ENCODE measurements at regions not wholly inside any gene's neighbourhood (a gene's known extent, or its start where the extent isn't known, plus 50 kb on each side); places are given as distances from the start of the nearest gene placed in this dataset.
A peak's percentile ranks its signal among the peaks of the same experiment; 100 is the strongest.

DNA sequence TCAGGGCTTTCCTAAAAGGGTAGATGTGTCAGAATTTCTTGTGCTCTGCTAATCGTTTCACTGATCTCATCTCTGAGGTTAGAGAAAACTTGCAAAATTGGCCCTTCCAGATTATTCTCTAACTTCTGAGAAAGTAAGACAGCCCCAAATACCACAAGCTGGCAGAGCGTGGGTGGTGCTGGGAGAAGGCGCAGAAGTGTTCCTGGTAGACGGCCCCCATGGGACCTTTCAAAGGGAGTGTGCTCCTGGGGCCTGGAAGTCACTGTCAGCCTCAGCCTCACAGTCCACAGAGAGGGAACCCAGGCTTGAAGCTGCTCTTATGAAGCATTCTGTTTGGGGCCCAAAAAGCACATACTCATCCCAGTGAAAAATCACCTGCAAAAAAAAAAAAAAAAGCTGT, 86.5 kb upstream of the PFN2 start:
- DNase-seq, result no peak

DNA sequence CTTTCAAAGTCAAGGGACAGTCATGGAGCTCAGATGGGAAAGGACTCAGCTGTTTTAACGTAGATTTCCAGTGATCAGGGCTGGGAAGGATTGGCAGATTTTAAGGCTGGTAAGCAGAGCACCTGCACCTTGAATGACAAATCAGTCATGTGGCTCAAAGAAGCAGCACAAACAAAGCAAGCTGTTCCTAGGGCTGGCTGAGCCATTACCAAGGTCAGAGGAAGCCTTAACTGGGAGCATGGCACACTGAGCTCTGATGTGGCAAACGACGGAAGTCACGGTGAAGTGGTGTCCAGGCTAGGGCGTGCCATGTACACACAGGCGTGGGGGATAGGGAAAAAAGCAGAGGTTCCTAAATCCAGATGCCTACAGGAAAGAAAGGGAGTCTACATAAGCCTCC, 84.6 kb upstream of the PFN2 start:
- DNase-seq, result no peak

DNA sequence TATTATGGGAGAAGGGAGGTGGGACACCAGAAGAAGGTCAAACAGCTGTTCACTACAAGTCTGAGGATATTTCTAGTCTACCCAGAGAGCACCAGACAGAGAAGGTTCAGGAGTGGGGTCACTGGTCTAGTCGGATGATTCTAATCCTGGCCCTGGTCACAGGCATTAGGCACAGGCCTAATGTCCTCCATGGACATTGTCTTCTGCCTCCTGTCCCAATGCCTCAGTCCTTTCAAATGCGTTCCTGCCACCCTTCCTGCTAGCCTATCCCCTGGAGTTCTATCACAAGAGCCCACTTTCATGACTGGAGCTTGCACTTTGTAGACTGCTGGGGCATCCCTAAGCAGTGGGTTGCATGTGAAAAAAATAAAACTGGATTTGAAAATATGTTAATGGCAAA, 83.9 kb upstream of the PFN2 start:
- no peak for DNase-seq

DNA sequence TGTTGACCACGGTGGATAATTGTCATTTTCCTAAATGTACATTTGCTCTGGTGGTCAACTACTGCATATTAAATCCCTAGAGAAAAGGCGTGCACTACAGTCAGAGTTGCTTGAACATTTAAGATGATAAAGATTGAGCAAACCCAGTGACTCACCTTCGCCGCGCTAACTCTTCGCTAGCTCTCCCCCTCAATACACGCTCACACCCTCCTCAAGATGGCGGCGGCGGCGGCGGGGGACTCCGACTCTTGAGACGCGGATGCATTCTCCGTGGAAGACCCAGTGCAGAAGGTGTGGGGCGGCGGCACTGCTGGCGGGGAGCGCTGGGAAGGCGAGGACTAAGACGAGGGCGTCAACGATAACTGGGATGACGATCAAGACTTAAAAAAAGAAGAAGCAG, 79.8 kb upstream of the PFN2 start:
- no peak for DNase-seq

DNA sequence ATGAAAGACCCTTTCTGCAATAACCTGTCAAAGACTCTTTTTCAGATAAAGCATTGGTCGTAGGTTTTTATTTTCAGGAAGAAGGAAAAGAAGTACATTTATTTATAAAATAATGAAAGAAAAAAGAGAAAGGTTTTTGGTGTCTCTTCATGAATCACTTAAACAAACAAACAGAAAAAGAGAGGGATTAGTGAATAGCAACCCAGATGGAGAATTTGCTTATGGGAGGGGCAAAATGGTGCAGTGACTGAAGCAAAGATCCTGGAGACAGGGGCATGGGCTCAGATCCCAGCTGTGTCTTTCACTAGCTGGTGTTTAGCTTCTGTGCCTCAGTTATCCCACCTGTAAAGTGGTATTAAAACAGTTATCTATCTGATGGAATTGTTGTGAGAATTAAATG, 78.6 kb upstream of the PFN2 start:
- no peak for DNase-seq

DNA sequence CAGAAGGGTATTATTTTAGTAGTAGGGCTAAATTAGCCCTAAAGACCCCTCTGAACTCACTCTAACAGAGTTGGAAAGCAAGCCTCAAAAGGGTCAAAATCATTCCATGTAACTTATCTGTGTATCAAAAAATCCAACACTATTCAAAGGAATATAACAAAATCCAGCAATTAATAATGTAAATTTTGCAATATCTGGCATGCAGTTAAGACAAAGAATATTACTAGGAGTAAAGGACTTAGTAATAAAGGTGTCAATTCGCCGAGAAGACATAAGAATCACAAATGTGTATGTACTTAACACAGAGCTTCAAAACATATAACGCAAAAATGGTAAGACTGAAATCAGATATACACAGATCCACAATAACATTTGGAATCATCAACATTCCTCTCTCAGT, 71.2 kb upstream of the PFN2 start:
- no peak for DNase-seq

DNA sequence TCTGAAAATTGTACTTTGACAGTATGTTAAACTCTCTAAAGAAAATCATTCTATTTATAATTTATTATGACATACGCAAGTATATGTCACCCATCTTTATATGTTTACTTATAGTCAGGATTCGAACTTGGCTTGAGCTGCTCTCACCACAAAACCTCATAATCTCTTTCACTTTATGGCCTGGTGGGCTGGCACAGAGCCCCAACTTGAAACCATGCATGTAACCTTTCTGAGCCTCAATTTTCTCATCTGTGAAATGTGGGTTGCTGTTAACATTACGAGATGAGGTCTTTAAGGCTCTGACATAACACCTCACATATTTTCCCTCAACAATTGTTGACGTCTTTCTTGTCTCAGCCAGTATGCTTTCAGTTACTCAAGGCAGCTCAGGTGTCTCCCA, 69.4 kb upstream of the PFN2 start:
- DNase-seq, result no peak

DNA sequence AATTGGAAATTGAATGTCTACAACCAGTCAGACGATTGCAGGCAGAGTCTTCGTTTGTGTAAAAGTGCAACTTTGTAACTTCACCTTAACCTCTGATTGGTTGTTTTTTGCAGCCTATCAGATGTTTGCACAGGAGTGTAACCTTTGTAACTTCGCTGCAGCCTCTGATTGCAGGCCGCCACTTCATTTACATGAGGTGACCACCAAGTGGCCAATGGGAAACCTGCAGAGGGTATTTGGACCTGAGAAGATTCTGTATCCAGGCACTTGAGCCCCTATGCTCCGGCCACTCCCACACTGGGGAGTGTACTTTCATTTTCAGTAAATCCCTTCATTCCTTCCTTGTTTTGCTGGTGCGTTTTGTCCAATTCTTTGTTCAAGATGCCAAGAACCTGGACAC, 68.1 kb upstream of the PFN2 start:
- DNase-seq, result no peak

DNA sequence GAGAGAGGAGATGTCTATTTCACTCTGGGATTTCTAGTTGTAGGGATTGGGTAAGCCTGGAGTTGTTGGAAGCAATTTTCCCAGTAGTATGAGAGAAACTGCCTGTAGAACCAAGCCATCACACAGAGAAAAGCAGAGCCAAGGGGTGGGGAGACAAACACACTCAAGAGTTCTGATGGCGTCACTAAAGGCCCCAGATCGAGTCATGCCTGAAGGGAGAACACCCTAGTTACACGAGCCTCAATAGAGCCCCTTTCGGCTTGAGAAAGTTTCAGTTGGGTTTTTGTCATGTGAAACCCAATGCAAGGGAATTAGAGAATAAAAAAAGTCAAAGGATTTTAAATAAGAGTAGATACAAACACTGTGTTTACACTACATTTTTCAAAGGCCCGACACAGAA, 66.1 kb upstream of the PFN2 start:
- no peak for DNase-seq

DNA sequence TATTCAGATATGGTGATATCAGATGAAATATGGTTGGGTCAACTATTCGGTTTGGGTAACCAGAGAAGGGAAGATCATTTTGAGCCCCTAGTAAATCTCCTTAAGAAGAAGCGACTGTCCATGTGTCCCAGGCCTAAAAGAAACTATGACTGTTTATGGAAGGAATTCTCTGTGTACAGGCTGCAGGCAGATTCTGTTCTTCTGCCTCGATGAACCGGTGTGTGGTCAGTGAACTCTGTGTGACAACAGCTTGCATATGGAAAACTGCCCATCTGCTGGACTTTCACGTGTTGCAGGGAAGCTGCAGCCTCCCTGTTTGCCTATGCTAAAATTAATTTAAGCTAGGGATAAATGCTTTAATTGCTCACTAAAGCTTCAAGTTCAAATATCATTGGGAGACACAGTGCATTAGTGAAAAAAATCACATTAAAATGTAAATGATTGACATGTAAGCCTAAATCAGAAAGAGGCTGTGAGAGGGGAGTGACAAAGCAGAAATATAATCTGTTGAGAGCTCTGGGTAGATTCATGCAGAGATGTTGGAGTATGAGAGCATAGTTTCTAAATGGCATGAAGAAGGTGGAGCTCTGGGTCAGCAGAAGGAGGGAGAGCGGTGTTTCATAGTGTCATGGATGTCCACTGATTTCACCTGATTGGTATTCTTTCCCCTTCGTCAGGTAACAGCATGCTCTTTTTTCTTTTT, 65.4 kb upstream of the PFN2 start:
- no peak for DNase-seq

DNA sequence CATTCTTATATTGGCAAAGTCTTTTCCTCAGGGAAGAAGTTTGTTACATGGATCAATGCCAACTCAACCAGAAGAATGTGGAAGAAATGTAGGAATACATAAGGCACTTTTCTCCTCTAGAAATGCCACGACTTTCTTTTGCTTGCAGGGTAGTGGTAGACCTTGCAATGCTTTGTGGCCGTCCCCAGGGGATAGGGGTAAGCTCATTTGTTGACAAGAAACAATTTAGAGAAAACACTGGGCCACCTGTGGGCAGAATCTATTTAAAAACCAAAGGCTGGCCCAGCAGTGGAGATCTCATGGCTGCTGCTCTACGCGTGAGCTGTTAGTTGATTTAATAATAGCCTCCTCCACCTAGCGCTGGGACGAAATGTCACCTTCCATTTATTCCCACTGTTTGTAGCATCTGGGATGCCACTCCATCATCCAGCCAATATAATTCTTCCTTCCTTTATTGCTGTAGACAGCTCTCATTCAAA, 64.6 kb upstream of the PFN2 start:
- no peak for DNase-seq

DNA sequence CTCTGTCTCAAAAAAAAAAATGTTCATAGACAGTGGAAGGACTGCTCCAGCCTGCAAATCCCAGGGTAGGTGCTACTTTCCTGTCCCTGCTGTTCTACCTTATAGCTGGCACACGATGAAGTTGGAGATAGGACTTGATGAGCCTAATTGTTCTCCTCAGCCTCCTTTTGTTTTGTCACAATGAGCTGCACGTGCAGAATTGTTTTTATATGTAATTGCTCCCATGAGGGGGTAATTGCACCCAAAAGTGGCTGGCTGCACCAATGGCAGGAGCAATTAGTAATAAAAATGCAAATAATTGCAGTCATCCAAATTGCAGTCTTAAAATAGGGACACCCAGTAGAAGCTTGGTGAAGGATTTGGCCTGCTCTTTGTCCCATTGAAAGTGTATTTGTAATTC, 63.0 kb upstream of the PFN2 start:
- DNase-seq, result no peak

DNA sequence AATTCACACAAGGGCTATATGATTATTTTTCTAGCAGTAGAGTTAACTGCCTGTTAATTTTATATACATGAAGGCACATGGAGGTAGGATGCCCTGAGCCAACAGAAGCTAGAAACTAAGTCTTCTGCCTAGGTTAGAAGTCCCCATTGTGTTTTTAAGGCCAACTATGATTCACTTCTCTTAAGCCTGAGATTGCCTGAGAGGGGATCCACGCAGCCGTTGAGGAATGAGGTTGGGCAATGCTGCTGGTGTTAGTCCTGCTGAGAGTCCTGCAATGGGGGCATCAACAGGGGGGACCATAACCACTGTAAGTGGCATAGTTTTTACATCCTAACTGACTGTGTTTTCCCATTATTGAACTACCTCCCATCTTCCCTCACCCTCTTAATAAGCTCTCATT, 60.1 kb upstream of the PFN2 start:
- no peak for DNase-seq

DNA sequence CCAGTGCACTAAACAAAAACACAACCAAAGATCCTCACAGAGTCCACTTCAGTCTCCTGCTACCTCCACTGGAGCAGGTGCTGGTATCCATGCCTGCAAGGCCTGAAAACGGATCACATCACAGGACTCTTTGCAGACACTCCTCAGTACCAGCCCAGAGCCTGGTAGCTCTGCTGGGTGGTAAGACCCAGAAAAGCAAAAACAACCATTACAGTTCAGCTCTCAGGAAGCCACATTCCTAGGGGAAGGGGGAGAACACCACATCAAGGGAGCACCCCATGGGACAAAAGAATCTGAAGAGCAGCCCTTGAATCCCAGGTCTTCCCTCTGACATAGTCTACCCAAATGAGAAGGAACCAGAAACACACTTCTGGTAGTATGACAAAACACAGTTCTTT, 52.5 kb upstream of the PFN2 start:
- no peak for DNase-seq

DNA sequence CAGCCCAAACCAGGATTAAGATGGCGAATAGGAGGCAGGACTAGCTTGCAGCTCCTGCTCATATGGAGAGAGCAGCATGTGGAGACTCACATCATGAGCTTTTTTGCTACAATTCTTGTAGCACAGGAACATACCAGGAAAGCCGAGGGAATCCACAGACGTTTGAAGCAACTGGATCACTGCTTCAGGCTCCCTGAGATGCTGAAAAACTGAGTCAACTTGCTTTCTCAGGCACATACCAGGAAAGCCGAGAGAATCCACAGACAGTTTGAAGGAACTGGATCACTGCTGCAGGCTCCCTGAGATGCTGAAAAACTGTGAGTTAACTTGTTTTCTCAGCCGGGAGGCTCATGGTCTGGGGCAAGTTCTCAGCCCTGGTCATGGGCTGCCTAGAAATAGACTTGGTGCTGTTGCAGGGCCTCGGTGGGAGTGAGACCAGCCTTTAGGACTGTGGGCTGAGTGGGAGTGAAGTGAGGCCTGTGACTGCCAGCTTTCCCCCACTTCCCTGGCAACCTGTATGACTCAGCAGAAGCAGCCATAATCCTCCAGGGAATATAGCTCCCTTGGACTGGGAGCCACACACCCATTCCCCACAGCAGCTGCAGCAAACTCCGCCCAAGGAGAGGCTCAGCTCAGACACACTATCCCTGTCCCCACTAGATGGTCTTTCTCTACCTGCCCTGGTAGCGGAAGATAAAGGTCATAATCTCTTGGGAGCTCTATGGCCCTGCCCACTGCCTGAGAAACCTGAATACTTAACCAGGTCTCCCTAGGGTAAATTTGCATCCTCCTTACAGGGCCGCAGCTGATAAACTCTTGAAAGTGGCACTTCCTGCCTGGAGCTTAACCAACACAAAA, 51.9 kb upstream of the PFN2 start:
- peak; percentile 96 for DNase-seq

DNA sequence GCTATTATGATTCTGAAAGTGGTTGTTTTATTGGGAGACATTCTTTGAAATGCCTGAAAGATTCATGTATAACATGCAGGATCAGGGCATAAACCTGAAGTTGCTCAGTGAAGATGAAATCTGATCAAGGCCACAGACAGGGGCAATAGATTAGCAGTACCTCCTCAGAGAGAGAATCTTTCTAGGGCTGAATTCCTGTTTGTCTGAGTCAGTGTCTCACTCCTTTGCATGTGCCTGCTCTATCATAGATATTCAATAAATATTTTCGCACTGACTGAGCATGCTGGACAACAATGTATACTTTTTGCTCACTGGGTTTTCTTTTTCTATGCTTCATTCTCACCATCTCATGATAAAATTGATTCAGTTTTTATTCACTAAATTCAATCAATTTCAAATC, 49.8 kb upstream of the PFN2 start:
- DNase-seq, result no peak
